SK-N-SH treated with all-trans-retinoic acid at 6 μM for 48 hours (cell line): ENCODE measurements at regions not wholly inside any gene's neighbourhood (a gene's known extent, or its start where the extent isn't known, plus 50 kb on each side); places are given as distances from the start of the nearest gene placed in this dataset.

Experiments used
- ATAC-seq: fragments of 200-7000 bp; cut with Tn5 transposase; 3 replicates; pipeline ENCODE4 v1.9.1; 2020; ENCODE audit warnings: mild to moderate bottlenecking, moderate library complexity
- ARNTL ChIP-seq: fragments of 450-650 bp; formaldehyde crosslinking; IDR thresholded peaks from 2 replicates; pipeline ENCODE4 v1.5.0; 2020; ENCODE audit warnings: low read depth, mild to moderate bottlenecking, moderate library complexity, borderline replicate concordance
- BACH2 ChIP-seq: fragments of 250-450 bp; sonication (Bioruptor Pico); IDR thresholded peaks from 2 replicates; pipeline ENCODE4 v1.9.0; 2021; ENCODE audit warnings: mild to moderate bottlenecking, borderline replicate concordance
- CSDC2 ChIP-seq: fragments of 250-450 bp; sonication (Bioruptor Pico); IDR thresholded peaks from 2 replicates; pipeline ENCODE4 v1.5.0; 2020; ENCODE audit warnings: mild to moderate bottlenecking, moderate library complexity
- CSRNP3 ChIP-seq: fragments of 250-450 bp; sonication (Bioruptor Pico); IDR thresholded peaks from 2 replicates; pipeline ENCODE4 v1.5.1; 2021; ENCODE audit warnings: mild to moderate bottlenecking, moderate library complexity
- ESRRG ChIP-seq: fragments of 250-450 bp; sonication (Bioruptor Pico); IDR thresholded peaks from 2 replicates; pipeline ENCODE4 v1.6.1; 2021; ENCODE audit warnings: mild to moderate bottlenecking
- GLIS3 ChIP-seq: fragments of 250-450 bp; sonication (Bioruptor Pico); IDR thresholded peaks from 2 replicates; pipeline ENCODE4 v1.5.0; 2020; ENCODE audit warnings: mild to moderate bottlenecking, moderate library complexity
- ISL1 ChIP-seq: fragments of 250-450 bp; sonication (Bioruptor Pico); IDR thresholded peaks from 2 replicates; pipeline ENCODE4 v2.1.2; 2022; ENCODE audit warnings: mild to moderate bottlenecking, moderate library complexity
- OSR1 ChIP-seq: fragments of 250-450 bp; sonication (Bioruptor Pico); IDR thresholded peaks from 2 replicates; pipeline ENCODE4 v1.8.0; 2022; ENCODE audit warnings: moderate library complexity, mild to moderate bottlenecking, inconsistent platforms
- PATZ1 ChIP-seq: fragments of 250-450 bp; sonication (Bioruptor Pico); IDR thresholded peaks from 2 replicates; pipeline ENCODE4 v1.8.0; 2020; ENCODE audit warnings: mild to moderate bottlenecking, moderate library complexity, borderline replicate concordance
- PPARA ChIP-seq: fragments of 250-450 bp; sonication (Bioruptor Pico); IDR thresholded peaks from 2 replicates; pipeline ENCODE4 v1.5.0; 2020; ENCODE audit warnings: mild to moderate bottlenecking, borderline replicate concordance
- RARB ChIP-seq: fragments of 250-450 bp; sonication (Bioruptor Pico); IDR thresholded peaks from 2 replicates; pipeline ENCODE4 v1.8.0; 2021; ENCODE audit warnings: mild to moderate bottlenecking, moderate library complexity
- SNAI2 ChIP-seq: fragments of 250-450 bp; sonication (Bioruptor Pico); IDR thresholded peaks from 2 replicates; pipeline ENCODE4 v1.5.0; 2020; ENCODE audit warnings: mild to moderate bottlenecking, moderate library complexity
- TOX ChIP-seq: fragments of 250-450 bp; sonication (Bioruptor Pico); IDR thresholded peaks from 2 replicates; pipeline ENCODE4 v1.8.0; 2021; ENCODE audit warnings: mild to moderate bottlenecking, moderate library complexity, borderline replicate concordance
- TSHZ2 ChIP-seq: fragments of 250-450 bp; sonication (Bioruptor Pico); IDR thresholded peaks from 2 replicates; pipeline ENCODE4 v1.5.0; 2020; ENCODE audit warnings: mild to moderate bottlenecking, moderate library complexity
- ZC3H10 ChIP-seq: fragments of 250-450 bp; sonication (Bioruptor Pico); IDR thresholded peaks from 2 replicates; pipeline ENCODE4 v1.5.1; 2021; ENCODE audit warnings: mild to moderate bottlenecking, moderate library complexity
- ZFP3 ChIP-seq: fragments of 250-450 bp; sonication (Bioruptor Pico); IDR thresholded peaks from 2 replicates; pipeline ENCODE4 v1.5.0; 2020; ENCODE audit warnings: mild to moderate bottlenecking, moderate library complexity
- ZNF565 ChIP-seq: fragments of 450-650 bp; formaldehyde crosslinking; conservative IDR thresholded peaks from 2 replicates; pipeline ENCODE4 v1.5.0; 2020; ENCODE audit warnings: low read depth, mild to moderate bottlenecking, moderate library complexity
- ZNF70 ChIP-seq: fragments of 450-650 bp; formaldehyde crosslinking; IDR thresholded peaks from 2 replicates; pipeline ENCODE4 v1.5.0; 2020; ENCODE audit warnings: mild to moderate bottlenecking, moderate library complexity
- ZNF8 ChIP-seq: fragments of 450-650 bp; formaldehyde crosslinking; IDR thresholded peaks from 2 replicates; pipeline ENCODE4 v1.5.0; 2020; ENCODE audit warnings: mild to moderate bottlenecking, moderate library complexity
- TF ChIP-seq, protein P1 (sequence below): fragments of 250-450 bp; sonication (Bioruptor Pico); IDR thresholded peaks from 2 replicates; pipeline ENCODE4 v1.5.1; 2020; ENCODE audit warnings: low read depth, mild to moderate bottlenecking, moderate library complexity

DNA sequence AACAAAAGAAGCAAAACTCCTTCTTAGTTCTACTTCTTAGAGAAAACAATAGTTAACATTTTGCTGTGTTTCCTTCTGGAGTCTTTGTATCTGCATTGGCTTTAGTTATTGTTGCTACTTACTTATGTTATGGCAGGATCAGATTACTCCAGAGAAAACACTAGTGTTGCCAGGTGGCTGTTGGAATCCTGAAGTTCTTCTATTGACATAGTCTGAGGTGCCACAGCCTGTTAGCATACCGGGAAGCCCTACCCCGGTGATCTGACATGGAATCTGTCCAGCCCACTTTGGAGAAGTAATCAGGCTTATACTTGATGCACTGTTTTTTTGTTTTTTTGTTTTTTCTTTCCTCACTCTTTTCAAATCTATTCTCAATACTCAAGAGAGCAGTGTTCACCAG is 68.5 kb upstream of the CEP78 start:
- TF ChIP-seq ARNTL (CRISPR knock-in tag) (no peak), CSDC2 (CRISPR knock-in tag) (no peak), ZC3H10 (CRISPR knock-in tag) (no peak), ISL1 (CRISPR knock-in tag) (no peak), SNAI2 (CRISPR knock-in tag) (no peak), GLIS3 (CRISPR knock-in tag) (no peak), TSHZ2 (no peak), ZNF8 (no peak), ZNF565 (CRISPR knock-in tag) (no peak), CSRNP3 (CRISPR knock-in tag) (no peak), BACH2 (CRISPR knock-in tag) (no peak)
- TF ChIP-seq, protein P1, sequence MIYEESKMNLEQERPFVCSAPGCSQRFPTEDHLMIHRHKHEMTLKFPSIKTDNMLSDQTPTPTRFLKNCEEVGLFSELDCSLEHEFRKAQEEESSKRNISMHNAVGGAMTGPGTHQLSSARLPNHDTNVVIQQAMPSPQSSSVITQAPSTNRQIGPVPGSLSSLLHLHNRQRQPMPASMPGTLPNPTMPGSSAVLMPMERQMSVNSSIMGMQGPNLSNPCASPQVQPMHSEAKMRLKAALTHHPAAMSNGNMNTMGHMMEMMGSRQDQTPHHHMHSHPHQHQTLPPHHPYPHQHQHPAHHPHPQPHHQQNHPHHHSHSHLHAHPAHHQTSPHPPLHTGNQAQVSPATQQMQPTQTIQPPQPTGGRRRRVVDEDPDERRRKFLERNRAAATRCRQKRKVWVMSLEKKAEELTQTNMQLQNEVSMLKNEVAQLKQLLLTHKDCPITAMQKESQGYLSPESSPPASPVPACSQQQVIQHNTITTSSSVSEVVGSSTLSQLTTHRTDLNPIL (CRISPR knock-in tag): no peak
- no peak for ATAC-seq

DNA sequence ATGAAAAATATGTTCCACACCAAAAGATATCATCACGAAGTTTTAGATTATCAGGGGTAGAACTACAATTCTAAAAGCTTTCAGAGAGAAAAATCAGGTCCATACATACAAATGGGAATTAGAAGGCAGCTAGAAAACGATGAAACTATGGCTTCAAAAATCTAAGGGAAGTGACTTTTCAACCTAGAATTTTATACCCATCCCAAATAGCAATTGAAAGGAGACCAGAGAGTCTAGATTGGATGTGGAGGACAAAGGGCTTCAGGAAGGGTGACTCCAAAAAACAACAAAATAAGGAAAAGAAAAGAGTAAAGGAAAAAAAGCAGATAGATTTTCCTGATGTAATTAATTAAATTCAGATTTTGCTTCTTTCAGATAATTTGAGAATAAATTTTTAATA is 72.0 kb upstream of the CEP78 start:
- no peak for ATAC-seq
- no peak for TF ChIP-seq ESRRG (CRISPR knock-in tag)
- no peak for TF ChIP-seq PPARA (CRISPR knock-in tag)
- TF ChIP-seq BACH2 (CRISPR knock-in tag): no peak
- TF ChIP-seq TSHZ2: no peak
- TF ChIP-seq ZNF8: no peak
- no peak for TF ChIP-seq SNAI2 (CRISPR knock-in tag)
- no peak for TF ChIP-seq ZFP3 (CRISPR knock-in tag)
- TF ChIP-seq ZNF70 (CRISPR knock-in tag): no peak
- TF ChIP-seq, all 23 proteins: peak for 0

GRCh38 chr9:78158286-78158685 is 77.6 kb upstream of the CEP78 start:
- TF ChIP-seq CSDC2 (CRISPR knock-in tag): no peak
- no peak for TF ChIP-seq ZNF70 (CRISPR knock-in tag)
- no peak for TF ChIP-seq TOX (CRISPR knock-in tag)
- TF ChIP-seq ZNF8: no peak
- TF ChIP-seq RARB: no peak
- TF ChIP-seq ESRRG (CRISPR knock-in tag): no peak
- no peak for TF ChIP-seq PATZ1 (CRISPR knock-in tag)
- TF ChIP-seq GLIS3 (CRISPR knock-in tag): no peak
- no peak for TF ChIP-seq SNAI2 (CRISPR knock-in tag)
- no peak for TF ChIP-seq ARNTL (CRISPR knock-in tag)
- TF ChIP-seq ZC3H10 (CRISPR knock-in tag): no peak
- TF ChIP-seq TSHZ2: no peak
- no peak for TF ChIP-seq OSR1 (CRISPR knock-in tag)
- TF ChIP-seq, protein P1 (CRISPR knock-in tag): no peak
- no peak for TF ChIP-seq CSRNP3 (CRISPR knock-in tag)
- ATAC-seq: no peak
